H4 (cell line): ENCODE measurements at regions not wholly inside any gene's neighbourhood (a gene's known extent, or its start where the extent isn't known, plus 50 kb on each side); places are given as distances from the start of the nearest gene placed in this dataset.
"Not testable (repeated sequence)": the region's sequence is repeated elsewhere in the genome, so short reads cannot be mapped to it uniquely, and the experiment has no call there.

Experiments used
- DNase-seq: peaks from one replicate; pipeline ENCODE4 v3.0.0-alpha.2; 2015; ENCODE audit warnings: low spot score

DNA sequence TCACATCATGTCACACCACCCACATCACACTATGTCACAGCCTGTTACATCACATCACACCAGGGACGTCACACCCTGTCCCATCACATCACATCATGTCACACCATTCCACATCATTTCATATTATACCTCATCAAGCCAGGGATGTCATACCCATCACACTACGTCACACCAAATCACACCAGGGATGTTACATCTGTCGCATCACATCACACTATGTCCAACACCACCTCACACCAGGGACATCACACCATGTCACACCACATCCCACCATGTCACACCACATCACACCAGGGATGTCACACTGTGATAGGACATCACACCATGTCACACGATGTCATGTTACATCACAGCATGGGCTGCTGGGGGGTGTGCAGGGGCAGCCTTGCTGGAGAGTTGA, 110.6 kb downstream of the TMEM121 start:
- DNase-seq = no peak

DNA sequence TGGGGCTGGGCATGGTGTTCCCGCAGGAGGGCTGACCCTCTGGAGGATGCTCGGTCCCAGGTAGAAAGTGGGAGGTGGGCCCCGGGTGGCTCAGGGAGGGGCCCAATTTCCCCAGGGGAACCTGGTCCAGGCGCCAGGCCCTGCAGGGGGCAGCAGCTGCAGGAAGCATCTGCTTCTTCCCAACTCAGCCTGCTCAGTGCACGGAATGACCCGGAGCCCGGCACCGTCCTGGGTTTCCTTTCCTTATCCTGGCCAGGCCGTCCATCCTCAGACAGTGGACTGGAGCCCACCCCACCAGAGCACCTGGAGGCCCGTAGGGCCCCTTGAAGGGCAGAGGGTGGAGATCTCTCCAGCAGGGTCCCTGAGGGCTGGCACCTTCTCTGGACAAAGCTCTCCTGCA, 111.0 kb downstream of the TMEM121 start:
- DNase-seq = not testable (repeated sequence)

DNA sequence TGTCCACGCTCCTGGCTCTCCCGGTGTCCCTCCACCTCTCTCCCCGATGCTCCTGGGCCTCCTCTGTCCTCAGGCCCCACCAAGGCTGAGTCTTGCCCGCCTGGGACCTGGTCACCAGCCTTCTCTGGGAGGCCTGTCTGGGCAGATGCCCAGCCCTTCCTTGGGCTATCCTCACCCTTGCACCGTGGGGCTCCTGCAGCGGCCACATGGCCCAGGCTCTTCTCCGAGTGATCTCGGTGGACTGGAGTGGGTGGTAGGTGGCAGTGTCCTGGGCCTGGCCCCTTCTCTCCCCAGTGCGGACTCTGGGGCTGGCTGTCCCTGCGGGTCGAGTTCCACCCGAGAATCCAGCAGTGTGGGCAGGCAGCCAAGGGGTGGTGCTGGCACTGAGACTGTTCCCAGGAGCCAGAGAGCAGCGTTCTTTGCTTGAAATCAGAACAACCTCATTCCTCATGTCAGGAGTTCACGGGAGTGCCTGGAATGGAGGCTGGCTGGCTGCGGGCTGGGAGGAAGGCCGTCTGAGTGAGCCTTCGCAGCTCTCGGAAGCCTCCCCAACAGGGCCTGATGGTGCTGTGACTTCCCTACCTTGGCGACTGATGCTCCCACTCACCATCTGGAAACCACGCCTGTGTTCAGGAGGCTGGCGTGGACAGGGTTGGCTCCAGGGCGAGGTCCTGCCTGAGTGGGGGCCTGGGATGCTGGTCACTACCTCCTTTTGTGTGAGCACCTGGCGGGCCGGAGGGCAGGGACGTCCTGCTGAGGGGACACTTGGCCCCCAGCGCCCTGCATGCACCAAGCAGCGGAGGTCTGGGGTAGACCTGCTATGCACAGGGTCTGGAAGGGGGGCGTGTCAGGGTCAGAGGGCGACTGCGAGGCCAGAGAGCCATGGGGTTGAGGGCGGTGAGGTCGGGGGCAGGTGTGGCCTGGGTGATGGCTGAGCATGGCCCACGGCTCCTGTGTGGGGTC, 113.9 kb downstream of the TMEM121 start:
- DNase-seq = not testable (repeated sequence)

GRCh38 chr14:105641075-105641937, 114.9 kb downstream of the TMEM121 start:
- no peak for DNase-seq

- DNase-seq = not testable (repeated sequence)
Measured at GRCh38 chr14:105641951-105642350, 115.6 kb downstream of the TMEM121 start.

GRCh38 chr14:105642486-105642885, 116.1 kb downstream of the TMEM121 start:
- not testable (repeated sequence) for DNase-seq

- not testable (repeated sequence) for DNase-seq
Measured at GRCh38 chr14:105643406-105644052, 117.1 kb downstream of the TMEM121 start.

DNA sequence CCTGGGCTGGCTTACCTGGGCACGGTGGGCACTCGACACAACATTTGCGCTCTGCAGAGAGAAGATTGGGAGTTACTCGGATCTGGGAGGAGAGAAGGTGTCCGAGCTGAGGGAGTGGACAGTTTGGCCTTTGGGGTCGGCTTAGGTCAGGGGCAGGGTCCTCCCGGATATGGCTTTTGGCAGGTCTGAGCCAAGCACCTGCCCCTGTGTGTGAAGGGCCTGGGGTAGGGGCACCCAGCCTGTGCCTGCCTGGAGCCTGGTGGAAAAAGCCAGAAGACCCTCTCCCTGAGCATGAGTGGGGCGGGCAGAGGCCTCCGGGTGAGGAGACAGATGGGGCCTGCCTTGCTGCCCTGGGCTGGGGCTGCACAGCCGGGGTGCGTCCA, 117.7 kb downstream of the TMEM121 start:
- DNase-seq = not testable (repeated sequence)

DNA sequence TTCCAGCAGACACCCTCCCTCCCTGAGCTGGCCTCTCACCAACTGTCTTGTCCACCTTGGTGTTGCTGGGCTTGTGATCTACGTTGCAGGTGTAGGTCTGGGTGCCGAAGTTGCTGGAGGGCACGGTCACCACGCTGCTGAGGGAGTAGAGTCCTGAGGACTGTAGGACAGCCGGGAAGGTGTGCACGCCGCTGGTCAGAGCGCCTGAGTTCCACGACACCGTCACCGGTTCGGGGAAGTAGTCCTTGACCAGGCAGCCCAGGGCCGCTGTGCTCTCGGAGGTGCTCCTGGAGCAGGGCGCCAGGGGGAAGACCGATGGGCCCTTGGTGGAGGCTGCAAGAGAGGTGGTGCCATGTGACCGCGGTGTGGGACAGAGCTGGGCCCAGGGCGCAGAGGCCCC, 118.1 kb downstream of the TMEM121 start:
- DNase-seq = not testable (repeated sequence)

GRCh38 chr14:105644891-105645290, 118.5 kb downstream of the TMEM121 start:
- DNase-seq = not testable (repeated sequence)

GRCh38 chr14:105645389-105645788, 119.0 kb downstream of the TMEM121 start:
- DNase-seq = not testable (repeated sequence)

DNA sequence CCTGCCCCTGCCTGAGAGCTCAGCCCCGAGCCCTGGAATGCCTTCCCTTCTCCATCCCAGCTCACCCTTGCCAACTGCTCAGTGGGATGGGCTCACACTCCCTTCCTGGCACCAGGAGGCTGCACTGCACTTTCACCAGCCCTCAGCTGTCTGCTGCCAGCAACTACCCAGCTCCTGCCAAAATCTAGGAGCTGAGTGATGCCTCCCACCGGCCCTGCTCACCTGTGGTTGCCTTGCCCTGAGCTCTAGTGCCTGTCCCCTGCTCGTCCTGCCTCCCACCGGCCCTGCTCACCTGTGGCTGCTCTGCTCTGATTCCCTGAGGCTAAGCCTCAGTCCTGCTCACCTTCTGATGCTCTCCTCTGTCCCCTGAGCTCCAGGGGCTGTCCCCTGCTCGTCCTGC, 119.8 kb downstream of the TMEM121 start:
- no peak for DNase-seq

GRCh38 chr14:105646711-105647281, 120.4 kb downstream of the TMEM121 start:
- DNase-seq = not testable (repeated sequence)

DNA sequence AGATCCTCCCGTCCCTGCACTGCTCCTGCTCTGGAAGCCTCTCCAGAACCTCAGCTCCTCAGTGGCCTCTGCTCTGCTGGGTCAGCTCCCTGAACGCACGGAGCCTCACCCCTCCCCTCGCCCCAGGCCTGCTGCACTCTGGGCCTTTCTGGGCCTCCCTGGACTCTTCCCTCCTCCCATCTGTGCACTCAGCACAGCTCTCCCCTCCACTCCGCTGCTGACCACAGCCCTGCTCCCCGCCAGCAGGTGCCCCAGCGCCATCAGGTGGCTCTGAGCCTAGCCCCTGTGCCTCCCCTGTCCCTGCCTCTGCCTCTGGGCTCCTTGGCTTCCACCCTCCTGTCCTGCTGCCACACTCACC, 121.0 kb downstream of the TMEM121 start:
- DNase-seq = not testable (repeated sequence)

DNA sequence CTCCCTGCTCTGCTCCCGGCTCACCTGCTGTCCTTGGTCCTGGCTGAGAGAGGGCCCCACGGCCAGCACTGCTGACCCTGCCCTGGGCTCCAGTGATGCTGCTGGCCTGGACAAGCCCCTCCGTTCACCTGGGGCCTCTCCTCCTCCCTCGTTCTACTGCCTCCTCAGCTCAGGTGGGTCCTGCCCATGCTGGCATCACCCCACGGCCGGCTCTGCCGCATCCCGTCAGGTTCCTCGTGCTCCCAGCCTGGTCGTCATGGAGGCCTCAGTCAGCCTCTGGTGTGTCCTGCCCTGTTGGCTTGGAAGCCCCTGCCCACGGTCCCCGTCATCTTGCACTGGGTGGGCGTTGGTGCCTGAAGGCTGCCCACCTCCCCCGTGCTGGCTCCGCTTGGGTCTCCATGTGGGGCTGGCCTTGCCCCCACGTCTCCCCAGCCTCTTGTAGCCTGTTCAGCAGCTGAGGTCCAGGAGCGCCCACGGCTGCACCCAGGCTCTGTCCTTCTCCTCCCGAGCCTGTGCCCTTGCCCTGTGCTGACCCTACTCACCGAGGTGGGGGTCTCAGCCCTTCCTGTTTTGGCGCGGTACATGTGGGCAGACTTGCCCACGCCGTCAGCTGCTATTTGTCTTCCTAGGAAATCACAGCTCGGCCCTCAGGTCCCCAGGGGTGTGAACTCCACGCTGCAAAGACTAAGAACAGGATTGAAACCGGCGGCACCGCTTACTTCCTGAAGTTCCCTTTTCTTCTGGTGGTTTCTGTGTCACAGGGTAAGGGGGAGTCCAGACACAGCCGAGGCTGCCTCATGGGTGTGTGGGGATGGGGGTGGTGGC, 121.6 kb downstream of the TMEM121 start:
- no peak for DNase-seq

GRCh38 chr14:105648609-105649535, 122.5 kb downstream of the TMEM121 start:
- not testable (repeated sequence) for DNase-seq

DNA sequence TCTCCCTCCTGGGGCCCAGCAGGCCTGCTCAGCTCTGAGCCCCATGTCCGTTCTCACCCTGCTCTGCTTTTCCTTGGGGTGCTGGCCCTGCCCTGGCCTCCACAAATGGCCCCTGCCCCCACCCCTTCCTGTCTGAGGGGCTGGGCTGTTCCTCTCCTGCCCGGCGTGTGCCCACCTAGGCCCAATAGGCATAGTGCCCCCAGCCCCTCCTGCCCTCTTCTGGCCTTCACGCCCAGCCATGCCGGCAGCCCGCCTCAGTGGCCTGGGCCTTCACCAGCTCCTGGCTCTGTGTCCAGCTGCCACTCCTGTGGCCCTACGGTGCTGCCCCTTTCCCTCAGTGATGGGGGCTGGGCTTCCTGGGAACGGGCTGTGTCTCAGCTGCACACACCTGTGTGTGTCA, 125.9 kb downstream of the TMEM121 start:
- DNase-seq = not testable (repeated sequence)

DNA sequence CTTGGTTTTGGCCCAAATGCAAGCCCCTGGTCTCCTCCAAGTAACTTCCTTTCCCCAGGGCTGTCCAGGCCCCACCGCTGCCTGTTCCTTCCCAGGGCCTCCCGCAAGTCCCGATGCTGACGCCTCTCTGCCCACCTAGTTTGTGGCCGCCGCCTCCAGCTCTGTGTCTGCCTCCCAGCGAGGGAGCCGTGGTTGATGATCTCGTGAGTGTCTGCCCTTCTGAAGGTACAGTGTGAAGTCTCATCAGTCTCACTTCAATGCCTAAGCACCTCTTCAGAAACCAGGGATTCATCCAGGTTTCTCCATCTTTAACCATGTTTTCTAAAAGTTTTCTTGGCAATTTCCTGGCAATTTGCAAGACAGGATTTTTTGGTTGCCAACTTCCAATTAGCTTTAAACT, 127.5 kb downstream of the TMEM121 start:
- DNase-seq = not testable (repeated sequence)

DNA sequence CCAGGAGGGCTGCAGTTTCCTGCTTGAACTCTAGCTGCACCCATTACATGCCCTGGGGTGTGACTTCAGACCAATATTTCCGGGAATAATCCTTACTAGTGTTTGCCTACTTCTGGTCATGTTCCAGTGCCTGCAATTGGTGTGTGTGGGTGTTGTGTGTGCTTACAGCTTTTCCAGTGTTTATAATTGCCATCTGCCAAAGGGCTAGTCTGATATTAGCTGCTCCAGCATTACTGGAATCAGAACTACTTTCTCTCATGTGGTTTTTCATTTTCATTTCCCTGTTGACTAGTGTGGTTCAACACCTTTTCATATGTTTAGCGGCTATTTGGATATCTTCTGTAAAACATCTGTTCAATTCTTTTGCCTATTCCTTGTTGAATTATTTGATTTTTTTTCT, 132.9 kb downstream of the TMEM121 start:
- DNase-seq = not testable (repeated sequence)
